Activated naive CD8-positive, alpha-beta T cell treated with anti-CD3 and anti-CD28 coated beads for 36 hours (primary cell): ENCODE measurements at regions not wholly inside any gene's neighbourhood (a gene's known extent, or its start where the extent isn't known, plus 50 kb on each side); places are given as distances from the start of the nearest gene placed in this dataset.
"Not testable (repeated sequence)": the region's sequence is repeated elsewhere in the genome, so short reads cannot be mapped to it uniquely, and the experiment has no call there.

Source experiments
- DNase-seq: peaks from one replicate; pipeline ENCODE4 v3.0.0; 2021
- H3K27ac Mint-ChIP-seq: one replicate; pipeline ENCODE4 v1.8.0; 2022; ENCODE audit warnings: mild to moderate bottlenecking, moderate library complexity, mixed read lengths
- H3K27me3 Mint-ChIP-seq: one replicate; pipeline ENCODE4 v1.8.0; 2022; ENCODE audit warnings: mild to moderate bottlenecking, mixed read lengths
- H3K36me3 Mint-ChIP-seq: one replicate; pipeline ENCODE4 v1.8.0; 2021; ENCODE audit warnings: mild to moderate bottlenecking, mixed read lengths
- H3K4me1 Mint-ChIP-seq: one replicate; pipeline ENCODE4 v1.8.0; 2021; ENCODE audit warnings: mixed read lengths
- H3K4me3 Mint-ChIP-seq: one replicate; pipeline ENCODE4 v1.8.0; 2022; ENCODE audit warnings: mild to moderate bottlenecking, moderate library complexity, mixed read lengths
- H3K9me3 Mint-ChIP-seq: one replicate; pipeline ENCODE4 v1.8.0; 2022; ENCODE audit warnings: mixed read lengths

- Mint-ChIP-seq H3K9me3 (no peaks in the 10 kb centered on the region), H3K27me3 (no peaks in the 10 kb centered on the region), H3K36me3 (no peaks in the 10 kb centered on the region), H3K4me1 (no peaks in the 10 kb centered on the region), H3K4me3 (no peak overlapping the region), H3K27ac (no peak overlapping the region)
- no peak for DNase-seq
Measured at GRCh38 chr7:93830141-93830925, 60.2 kb downstream of the TFPI2 start.

GRCh38 chr7:93828260-93828659 is 62.3 kb downstream of the TFPI2 start:
- H3K27ac Mint-ChIP-seq = no peak overlapping the region
- H3K27me3 Mint-ChIP-seq = no peaks in the 10 kb centered on the region
- H3K36me3 Mint-ChIP-seq = no peaks in the 10 kb centered on the region
- DNase-seq = no peak
- no peak overlapping the region for H3K4me3 Mint-ChIP-seq
- H3K4me1 Mint-ChIP-seq = no peaks in the 10 kb centered on the region
- no peaks in the 10 kb centered on the region for H3K9me3 Mint-ChIP-seq

GRCh38 chr7:93823621-93824020 is 66.9 kb downstream of the TFPI2 start:
- H3K4me1 Mint-ChIP-seq = no peaks in the 10 kb centered on the region
- H3K9me3 Mint-ChIP-seq = no peaks in the 10 kb centered on the region
- no peak for DNase-seq
- no peaks in the 10 kb centered on the region for H3K27me3 Mint-ChIP-seq
- no peak overlapping the region for H3K4me3 Mint-ChIP-seq
- H3K27ac Mint-ChIP-seq = no peak overlapping the region
- no peaks in the 10 kb centered on the region for H3K36me3 Mint-ChIP-seq

- no peaks in the 10 kb centered on the region for H3K4me1 Mint-ChIP-seq
- no peaks in the 10 kb centered on the region for H3K36me3 Mint-ChIP-seq
- no peaks in the 10 kb centered on the region for H3K27me3 Mint-ChIP-seq
- DNase-seq = no peak
- no peak overlapping the region for H3K4me3 Mint-ChIP-seq
- H3K9me3 Mint-ChIP-seq = no peaks in the 10 kb centered on the region
- no peak overlapping the region for H3K27ac Mint-ChIP-seq
Measured at GRCh38 chr7:93821463-93821862, 69.1 kb downstream of the TFPI2 start.

GRCh38 chr7:93819699-93820098 is 70.9 kb downstream of the TFPI2 start:
- Mint-ChIP-seq H3K4me1 (no peaks in the 10 kb centered on the region), H3K9me3 (no peaks in the 10 kb centered on the region), H3K36me3 (no peaks in the 10 kb centered on the region), H3K27me3 (no peaks in the 10 kb centered on the region), H3K27ac (no peak overlapping the region), H3K4me3 (no peak overlapping the region)
- no peak for DNase-seq

- Mint-ChIP-seq H3K9me3 (no peaks in the 10 kb centered on the region), H3K4me3 (no peak overlapping the region), H3K36me3 (no peaks in the 10 kb centered on the region), H3K27ac (no peak overlapping the region), H3K27me3 (no peaks in the 10 kb centered on the region), H3K4me1 (no peaks in the 10 kb centered on the region)
- DNase-seq = no peak
Measured at GRCh38 chr7:93817526-93817925, 73.0 kb downstream of the TFPI2 start.

- H3K4me1 Mint-ChIP-seq = no peaks in the 10 kb centered on the region
- no peak overlapping the region for H3K4me3 Mint-ChIP-seq
- H3K36me3 Mint-ChIP-seq = no peaks in the 10 kb centered on the region
- DNase-seq = no peak
- H3K27ac Mint-ChIP-seq = no peak overlapping the region
- no peaks in the 10 kb centered on the region for H3K27me3 Mint-ChIP-seq
- no peaks in the 10 kb centered on the region for H3K9me3 Mint-ChIP-seq
Measured at GRCh38 chr7:93817004-93817403, 73.5 kb downstream of the TFPI2 start.

GRCh38 chr7:93813514-93813913 is 77.0 kb downstream of the TFPI2 start:
- DNase-seq = no peak
- peaks cover 2% of the 10 kb centered on the region for H3K9me3 Mint-ChIP-seq
- no peaks in the 10 kb centered on the region for H3K36me3 Mint-ChIP-seq
- H3K27me3 Mint-ChIP-seq = no peaks in the 10 kb centered on the region
- H3K27ac Mint-ChIP-seq = no peak overlapping the region
- H3K4me3 Mint-ChIP-seq = no peak overlapping the region
- H3K4me1 Mint-ChIP-seq = no peaks in the 10 kb centered on the region

- Mint-ChIP-seq H3K4me3 (no peak overlapping the region), H3K9me3 (peaks cover 2% of the 10 kb centered on the region), H3K27ac (no peak overlapping the region), H3K4me1 (no peaks in the 10 kb centered on the region), H3K36me3 (no peaks in the 10 kb centered on the region), H3K27me3 (no peaks in the 10 kb centered on the region)
- DNase-seq = no peak
Measured at GRCh38 chr7:93812061-93812460, 78.5 kb downstream of the TFPI2 start.

- Mint-ChIP-seq H3K27ac (no peak overlapping the region), H3K36me3 (no peaks in the 10 kb centered on the region), H3K9me3 (peaks cover 2% of the 10 kb centered on the region), H3K27me3 (no peaks in the 10 kb centered on the region), H3K4me3 (no peak overlapping the region), H3K4me1 (no peaks in the 10 kb centered on the region)
- no peak for DNase-seq
Measured at GRCh38 chr7:93811198-93811597, 79.4 kb downstream of the TFPI2 start.

- Mint-ChIP-seq H3K27me3 (no peaks in the 10 kb centered on the region), H3K4me1 (no peaks in the 10 kb centered on the region), H3K36me3 (no peaks in the 10 kb centered on the region), H3K9me3 (peaks cover 2% of the 10 kb centered on the region), H3K4me3 (no peak overlapping the region), H3K27ac (no peak overlapping the region)
- DNase-seq = no peak
Measured at GRCh38 chr7:93810561-93810960, 80.0 kb downstream of the TFPI2 start.

GRCh38 chr7:93804726-93805125 is 85.8 kb downstream of the TFPI2 start:
- Mint-ChIP-seq H3K4me3 (no peak overlapping the region), H3K9me3 (peaks cover 5% of the 10 kb centered on the region), H3K27me3 (no peaks in the 10 kb centered on the region), H3K4me1 (no peaks in the 10 kb centered on the region), H3K27ac (no peak overlapping the region), H3K36me3 (no peaks in the 10 kb centered on the region)
- DNase-seq = no peak

- H3K4me3 Mint-ChIP-seq = no peak overlapping the region
- H3K27ac Mint-ChIP-seq = no peak overlapping the region
- peaks cover 4% of the 10 kb centered on the region for H3K9me3 Mint-ChIP-seq
- H3K27me3 Mint-ChIP-seq = no peaks in the 10 kb centered on the region
- H3K36me3 Mint-ChIP-seq = no peaks in the 10 kb centered on the region
- DNase-seq = no peak
- H3K4me1 Mint-ChIP-seq = no peaks in the 10 kb centered on the region
Measured at GRCh38 chr7:93799750-93800357, 90.7 kb downstream of the TFPI2 start.

GRCh38 chr7:93793084-93793697 is 97.4 kb downstream of the TFPI2 start:
- H3K36me3 Mint-ChIP-seq, H3K27ac Mint-ChIP-seq, DNase-seq: not testable (repeated sequence)

GRCh38 chr7:93779115-93779514 is 111.4 kb downstream of the TFPI2 start:
- Mint-ChIP-seq H3K9me3 (no peaks in the 10 kb centered on the region), H3K4me3 (no peak overlapping the region), H3K27ac (no peak overlapping the region), H3K4me1 (no peaks in the 10 kb centered on the region), H3K36me3 (no peaks in the 10 kb centered on the region), H3K27me3 (no peaks in the 10 kb centered on the region)
- DNase-seq = no peak

More at GRCh38 chr7:93793084-93793697, 97.4 kb downstream of the TFPI2 start:
- H3K9me3 Mint-ChIP-seq, H3K27me3 Mint-ChIP-seq, H3K4me3 Mint-ChIP-seq, H3K4me1 Mint-ChIP-seq: not testable (repeated sequence)

GRCh38 chr7:93778384-93778783 is 112.2 kb downstream of the TFPI2 start:
- Mint-ChIP-seq H3K9me3 (no peaks in the 10 kb centered on the region), H3K27ac (no peak overlapping the region), H3K27me3 (no peaks in the 10 kb centered on the region), H3K4me1 (no peaks in the 10 kb centered on the region), H3K36me3 (no peaks in the 10 kb centered on the region), H3K4me3 (no peak overlapping the region)
- no peak for DNase-seq
